RKO (cell line): ENCODE measurements at regions not wholly inside any gene's neighbourhood (a gene's known extent, or its start where the extent isn't known, plus 50 kb on each side); places are given as distances from the start of the nearest gene placed in this dataset.
"Not testable (repeated sequence)": the region's sequence is repeated elsewhere in the genome, so short reads cannot be mapped to it uniquely, and the experiment has no call there.

Source experiments
- DNase-seq: peaks from one replicate; pipeline ENCODE4 v3.0.0-alpha.2; 2016; ENCODE audit warnings: low spot score

- DNase-seq, result not testable (repeated sequence)
Observed at GRCh38 chr7:56697058-56697457, 435.2 kb downstream of the ZNF479 start.

- no peak for DNase-seq
Observed at GRCh38 chr7:56686276-56686859, 445.9 kb downstream of the ZNF479 start.

DNA sequence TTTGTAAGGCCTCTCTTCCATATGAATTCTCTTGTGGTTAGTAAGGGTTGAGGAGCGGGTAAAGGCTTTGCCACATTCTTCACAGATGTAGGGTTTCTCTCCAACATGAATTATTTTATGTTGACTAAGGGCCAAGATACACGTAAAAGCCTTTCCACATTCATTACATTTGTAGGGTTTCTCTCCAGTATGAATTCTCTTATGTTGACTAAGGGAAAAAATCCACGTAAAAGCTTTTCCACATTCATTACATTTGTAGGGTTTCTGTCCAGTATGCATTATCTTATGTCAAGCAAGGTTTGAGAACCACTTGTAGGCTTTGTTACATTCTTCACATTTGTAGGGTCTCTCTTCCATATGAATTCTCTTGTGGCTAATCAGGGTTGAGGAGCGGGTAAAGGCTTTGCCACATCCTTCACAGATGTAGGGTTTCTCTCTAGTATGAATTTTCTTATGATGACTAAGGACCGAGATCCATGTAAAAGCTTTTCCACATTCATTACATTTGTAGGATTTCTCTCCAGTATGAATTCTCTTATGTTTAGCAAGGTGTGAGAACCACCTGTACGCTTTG lies 493.0 kb downstream of the ZNF479 start:
- no peak for DNase-seq

DNA sequence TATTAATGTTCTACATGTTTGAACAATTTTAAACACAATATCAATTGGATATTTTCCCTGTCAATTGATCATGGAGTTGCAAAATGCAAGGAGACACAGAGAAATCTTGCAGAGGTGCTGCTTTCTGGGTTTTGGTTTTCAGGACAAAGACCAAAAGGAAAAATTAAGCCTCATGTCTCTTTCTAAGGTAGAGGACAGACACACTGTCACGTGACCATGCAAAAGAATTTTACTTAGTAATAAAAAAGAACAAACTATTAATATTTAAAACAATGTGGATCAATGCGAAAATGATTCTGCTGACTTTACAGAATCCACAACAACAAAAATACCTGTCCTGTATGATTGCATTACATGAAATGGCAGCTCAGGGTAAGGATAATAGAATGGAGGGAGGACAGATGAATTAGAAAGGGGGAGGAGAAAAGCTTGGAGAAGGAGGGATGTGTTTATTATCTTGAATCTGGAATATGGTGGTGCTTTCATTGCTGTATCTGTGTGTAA lies 493.7 kb upstream of the NUPR2 start:
- DNase-seq, result no peak

GRCh38 chr7:56605146-56605545 lies 488.9 kb upstream of the NUPR2 start:
- no peak for DNase-seq

GRCh38 chr7:56578612-56579011 lies 462.4 kb upstream of the NUPR2 start:
- no peak for DNase-seq

GRCh38 chr7:56570968-56571367 lies 454.8 kb upstream of the NUPR2 start:
- DNase-seq, result no peak

GRCh38 chr7:56538541-56539429 lies 422.6 kb upstream of the NUPR2 start:
- no peak for DNase-seq

- DNase-seq, result no peak
Observed at GRCh38 chr7:56537952-56538351, 421.7 kb upstream of the NUPR2 start.

GRCh38 chr7:56537477-56537876 lies 421.3 kb upstream of the NUPR2 start:
- DNase-seq, result no peak

DNA sequence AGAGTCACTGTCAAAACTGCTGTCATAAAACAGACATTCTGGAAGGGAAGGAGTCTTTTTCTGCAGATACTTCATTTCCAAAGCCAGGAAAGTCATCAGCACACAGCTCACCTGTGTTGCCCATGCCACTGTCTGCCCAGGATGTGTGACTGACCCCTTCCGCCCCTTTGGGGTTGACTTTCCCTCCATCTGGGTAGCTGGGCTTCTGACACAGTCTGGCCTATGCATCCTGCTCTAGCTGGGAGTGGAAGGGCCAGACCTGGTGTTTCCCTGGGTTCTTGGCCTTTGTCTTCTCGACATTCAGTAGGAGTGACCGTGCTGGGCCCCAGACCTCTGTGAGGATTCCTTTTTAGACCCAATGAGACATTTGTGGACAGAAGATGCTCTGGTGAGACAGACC lies 378.9 kb upstream of the NUPR2 start:
- DNase-seq, result no peak

DNA sequence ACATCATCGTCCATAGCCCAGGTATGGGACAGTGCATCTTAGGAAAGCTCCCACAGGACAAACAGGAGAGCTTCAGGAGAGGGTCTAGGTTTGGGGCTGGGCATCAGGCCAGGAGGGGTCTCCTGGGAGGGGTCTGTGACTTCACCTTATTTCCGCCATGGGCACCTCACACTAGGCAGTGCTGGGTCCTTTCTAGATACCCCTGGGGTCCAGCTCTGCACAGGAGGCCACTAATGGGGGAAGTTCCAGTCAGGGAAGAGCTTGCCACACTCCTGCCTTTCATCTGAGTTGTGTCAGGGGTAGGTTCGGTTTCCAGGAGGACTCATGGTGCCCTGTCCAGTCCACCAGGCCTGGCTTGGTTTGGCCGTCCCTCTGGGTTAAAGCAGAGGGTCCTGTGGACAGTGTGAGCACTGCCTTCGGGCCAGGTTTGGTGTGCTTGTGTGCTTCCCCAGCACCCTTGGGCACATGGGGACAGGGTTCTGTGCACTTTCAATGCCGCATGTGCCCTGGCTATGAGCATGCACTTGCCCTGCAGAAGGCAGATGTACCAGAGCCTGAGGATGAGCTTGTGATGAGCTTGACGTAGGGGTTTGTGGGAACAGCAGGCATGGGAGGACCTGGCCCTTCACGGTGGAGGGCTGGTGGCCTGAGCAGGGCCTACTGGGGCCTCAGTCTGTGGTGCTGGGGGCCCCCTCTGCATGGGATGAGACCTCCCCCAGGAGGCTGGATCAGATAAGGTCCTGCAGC lies 377.7 kb upstream of the NUPR2 start:
- no peak for DNase-seq

- DNase-seq, result no peak
Observed at GRCh38 chr7:56493196-56493595, 377.0 kb upstream of the NUPR2 start.

- no peak for DNase-seq
Observed at GRCh38 chr7:56491636-56492425, 375.6 kb upstream of the NUPR2 start.

- DNase-seq, result no peak
Observed at GRCh38 chr7:56483861-56484550, 367.8 kb upstream of the NUPR2 start.

DNA sequence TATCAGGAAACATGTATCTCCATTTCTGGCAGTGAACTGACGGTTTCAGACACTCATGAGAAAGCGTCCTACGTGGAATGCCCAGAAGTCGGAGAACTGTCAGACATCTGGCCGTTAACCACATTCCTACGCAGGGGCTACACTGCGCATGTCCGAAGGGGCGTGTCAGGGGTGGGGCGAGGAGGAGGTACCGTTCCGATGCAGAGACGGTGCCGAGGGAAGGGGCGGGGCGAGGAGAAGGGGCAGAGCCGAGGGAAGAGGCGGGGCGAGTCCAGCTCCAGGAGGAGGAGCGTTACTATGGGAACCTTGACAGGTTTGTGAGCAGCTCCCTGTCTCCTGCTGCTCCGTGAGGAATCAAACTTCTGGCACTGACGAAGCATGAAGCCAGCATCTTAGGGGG lies 366.9 kb upstream of the NUPR2 start:
- DNase-seq, result peak; percentile 94

DNA sequence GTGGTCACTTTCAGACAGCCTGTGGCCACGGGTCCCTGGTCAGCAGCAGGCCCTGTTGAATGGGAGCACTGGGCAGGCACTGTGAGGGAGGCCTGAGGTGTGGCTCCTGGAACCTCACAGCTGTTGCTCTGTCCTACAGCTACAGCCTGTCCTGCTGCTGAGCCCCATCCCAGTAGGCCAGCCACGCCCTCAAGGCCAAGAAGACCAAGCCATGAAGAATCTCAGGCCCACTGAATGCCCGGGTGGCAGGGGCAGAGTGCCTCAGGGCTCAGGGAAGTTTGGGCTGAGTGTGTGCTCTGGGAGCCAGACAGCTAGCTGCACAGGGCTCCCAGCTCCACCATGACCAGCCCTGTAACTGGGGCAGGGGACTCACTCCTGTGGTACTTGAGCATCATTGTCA lies 363.5 kb upstream of the NUPR2 start:
- DNase-seq, result no peak

DNA sequence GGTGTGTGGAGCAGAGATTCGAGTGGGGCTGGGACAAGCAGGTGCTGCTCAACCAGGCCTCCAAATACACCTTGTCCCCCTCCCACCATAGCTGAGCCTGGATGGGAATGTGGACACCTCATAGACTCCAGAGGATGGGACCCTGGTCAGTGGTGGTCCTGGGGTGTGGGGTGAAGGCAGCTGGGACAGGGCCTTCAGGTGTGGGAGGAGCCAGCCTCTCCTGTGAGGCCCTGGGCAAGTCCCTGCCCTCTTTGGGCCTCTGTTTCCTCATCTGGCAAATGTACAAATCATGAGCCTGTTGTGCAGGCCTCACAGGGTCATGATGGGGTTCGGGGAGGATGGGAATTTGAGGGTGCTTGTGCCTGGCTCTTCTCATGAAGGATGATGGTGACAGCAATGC lies 362.9 kb upstream of the NUPR2 start:
- DNase-seq, result no peak

GRCh38 chr7:56474271-56474670 lies 358.1 kb upstream of the NUPR2 start:
- no peak for DNase-seq

DNA sequence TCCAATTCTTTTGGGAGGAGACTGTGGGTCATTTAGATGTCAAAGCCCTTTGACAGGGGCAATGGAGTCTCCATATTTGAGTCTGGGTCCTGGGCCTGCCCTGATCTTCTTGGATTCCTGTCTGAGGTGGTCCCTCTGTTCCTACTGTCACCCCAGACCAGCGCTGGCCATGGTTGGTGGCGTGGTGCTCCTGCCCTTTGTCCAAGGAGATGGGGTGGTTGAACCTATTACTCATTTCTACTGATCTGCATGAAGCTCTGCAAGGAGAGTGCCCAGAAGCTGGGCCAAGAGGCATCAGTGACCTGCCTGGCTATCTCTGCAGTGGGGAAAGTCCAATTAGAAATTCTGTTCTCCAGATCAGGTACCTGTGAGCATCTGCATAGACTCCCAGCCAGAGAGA lies 355.6 kb upstream of the NUPR2 start:
- no peak for DNase-seq
